GM21381 (cell line): ENCODE measurements at regions not wholly inside any gene's neighbourhood (a gene's known extent, or its start where the extent isn't known, plus 50 kb on each side); places are given as distances from the start of the nearest gene placed in this dataset.

Experiments used
- ATAC-seq: cut with Tn5 transposase; IDR thresholded peaks from one replicate; pipeline ENCODE4 v1.9.1; 2021; ENCODE audit warnings: mild to moderate bottlenecking, moderate library complexity; ENCODE audit not compliant: unreplicated experiment

DNA sequence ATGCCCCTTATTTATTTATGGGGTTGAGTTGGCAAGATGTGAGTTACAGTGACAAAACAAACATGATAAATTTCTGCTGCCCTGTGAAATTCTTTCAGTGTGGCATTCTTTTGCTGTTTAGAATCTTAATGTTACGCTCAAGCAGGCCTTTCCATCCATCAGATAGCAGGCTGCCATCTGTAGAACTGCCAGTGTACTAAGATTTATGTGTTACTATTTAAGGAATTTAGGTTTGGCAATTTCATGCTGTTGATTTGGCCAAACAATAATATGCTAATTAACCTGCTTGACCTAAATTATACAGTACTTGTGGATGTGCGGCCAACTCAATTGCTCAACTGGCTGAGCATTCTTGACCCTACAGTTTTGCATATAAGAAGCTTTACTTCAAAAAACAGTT lies 477.7 kb upstream of the TPK1 start:
- ATAC-seq = no peak

DNA sequence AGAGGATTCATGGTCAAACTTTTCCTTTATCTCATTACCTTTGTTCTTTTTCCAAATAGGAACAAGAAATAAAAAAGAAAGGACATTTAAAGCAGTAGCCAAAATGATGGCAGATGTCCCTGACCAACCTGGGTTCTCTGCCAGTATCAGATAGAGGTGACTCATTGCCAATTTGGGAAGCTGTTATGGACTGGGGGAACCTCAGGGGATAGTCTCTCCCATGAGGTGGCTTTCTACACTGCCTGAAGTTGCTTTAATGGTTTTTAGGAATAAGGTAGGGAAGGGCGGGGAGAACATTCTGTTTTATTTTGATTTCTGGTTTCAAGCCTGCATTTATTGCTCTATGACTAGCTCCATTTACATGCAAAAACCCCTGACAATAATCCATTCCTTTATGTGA lies 457.9 kb upstream of the TPK1 start:
- ATAC-seq = no peak

GRCh38 chr7:145293228-145293701 lies 457.4 kb upstream of the TPK1 start:
- no peak for ATAC-seq

- ATAC-seq = no peak
Observed at GRCh38 chr7:145289384-145289783, 453.5 kb upstream of the TPK1 start.

DNA sequence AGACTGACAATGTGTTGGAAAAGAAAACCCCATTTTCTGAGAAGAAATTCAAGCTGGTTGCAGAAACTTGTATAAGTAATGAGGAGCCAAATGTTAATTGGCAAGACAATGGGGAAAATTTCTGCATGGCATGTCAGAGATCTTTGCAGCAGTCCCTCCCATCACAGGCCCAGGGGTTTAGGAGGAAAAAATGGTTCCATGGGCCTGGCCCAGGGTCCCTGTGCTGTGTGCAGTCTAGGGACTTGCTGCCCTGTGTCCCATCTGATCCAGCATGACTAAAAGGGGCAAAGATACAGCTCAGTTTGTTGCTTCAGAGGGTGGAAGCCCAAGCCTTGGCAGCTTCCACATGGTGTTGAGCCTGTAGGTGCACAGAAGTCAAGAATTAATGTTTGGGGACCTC lies 440.3 kb upstream of the TPK1 start:
- ATAC-seq = no peak

- ATAC-seq = no peak
Observed at GRCh38 chr7:145269418-145270161, 433.7 kb upstream of the TPK1 start.

GRCh38 chr7:145265180-145265579 lies 429.3 kb upstream of the TPK1 start:
- ATAC-seq = no peak

DNA sequence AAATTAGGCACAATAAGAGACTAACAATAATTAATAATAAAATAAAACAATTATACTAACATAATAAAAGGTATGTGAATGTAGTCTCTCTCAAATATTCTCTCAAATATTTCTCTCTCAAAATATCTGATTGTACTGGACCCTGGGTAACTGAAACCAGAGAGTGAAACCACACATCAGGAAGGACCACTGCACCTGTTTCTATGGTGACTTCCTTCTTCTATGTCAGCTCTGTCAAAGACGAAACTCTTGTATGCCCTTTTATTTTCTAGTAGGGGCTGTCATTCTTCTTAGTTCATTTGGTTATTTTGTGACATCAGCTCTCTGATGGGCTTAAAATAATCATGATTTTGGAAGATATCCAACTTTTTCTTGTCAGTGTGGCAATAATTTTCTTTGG lies 428.0 kb upstream of the TPK1 start:
- no peak for ATAC-seq

GRCh38 chr7:145252031-145252430 lies 416.2 kb upstream of the TPK1 start:
- no peak for ATAC-seq

DNA sequence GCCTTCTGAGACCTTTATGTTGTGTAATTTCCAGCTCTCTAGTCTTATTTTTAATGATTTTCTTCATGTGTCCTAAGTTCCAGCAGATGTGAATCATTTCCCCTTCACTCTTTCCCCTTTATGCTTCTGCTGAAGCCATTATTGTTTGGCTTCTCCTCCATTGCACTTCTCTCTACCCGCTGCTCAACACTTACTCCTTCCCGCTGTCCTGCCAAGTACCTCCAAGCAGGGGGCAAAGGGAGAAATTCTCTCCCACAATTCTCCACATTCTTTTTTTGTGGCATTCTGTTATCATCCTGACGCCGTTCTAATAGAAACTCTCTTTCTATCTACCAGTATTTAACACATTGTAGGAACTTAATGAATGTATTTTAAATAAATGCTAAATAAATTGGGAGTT lies 388.9 kb upstream of the TPK1 start:
- ATAC-seq = no peak

GRCh38 chr7:145219461-145219860 lies 383.6 kb upstream of the TPK1 start:
- no peak for ATAC-seq

DNA sequence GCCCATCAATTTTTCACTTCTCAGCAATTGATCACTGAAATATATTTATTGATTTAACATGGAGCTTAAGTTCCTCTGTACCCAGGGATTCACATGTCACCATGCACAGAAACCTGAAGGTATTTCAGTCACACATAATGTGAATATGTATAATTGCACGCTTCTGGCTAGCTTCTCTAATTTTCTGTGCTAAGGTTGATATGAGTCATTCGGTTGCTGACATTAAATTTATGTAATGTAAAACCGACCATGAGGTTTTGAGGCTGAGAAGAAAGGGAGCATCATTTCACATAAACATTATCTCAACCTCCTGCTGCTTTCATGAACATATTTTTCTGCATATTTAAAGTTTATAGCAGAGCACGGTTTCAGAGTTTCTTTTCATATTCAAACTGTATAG lies 381.0 kb upstream of the TPK1 start:
- ATAC-seq = no peak

GRCh38 chr7:145212050-145212449 lies 376.2 kb upstream of the TPK1 start:
- ATAC-seq = no peak

DNA sequence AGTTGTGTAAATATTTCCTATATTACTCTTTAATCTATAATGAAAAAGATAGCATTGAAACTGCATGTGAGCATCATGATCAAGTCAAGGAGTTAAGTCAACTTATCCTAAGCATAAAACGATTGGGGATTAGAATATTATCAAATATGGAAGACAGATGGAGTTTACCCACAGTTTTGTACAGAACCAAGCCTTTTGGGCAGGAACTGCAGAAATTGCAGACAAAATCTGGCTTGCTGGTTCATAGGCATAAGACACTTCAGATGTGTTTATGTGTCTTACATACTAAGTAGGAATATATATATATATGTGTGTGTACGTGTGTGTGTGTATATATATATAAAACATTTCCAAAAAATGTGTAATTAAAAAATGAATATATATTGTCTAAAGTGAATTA lies 375.4 kb upstream of the TPK1 start:
- no peak for ATAC-seq

- ATAC-seq = no peak
Observed at GRCh38 chr7:145193951-145194350, 358.1 kb upstream of the TPK1 start.

DNA sequence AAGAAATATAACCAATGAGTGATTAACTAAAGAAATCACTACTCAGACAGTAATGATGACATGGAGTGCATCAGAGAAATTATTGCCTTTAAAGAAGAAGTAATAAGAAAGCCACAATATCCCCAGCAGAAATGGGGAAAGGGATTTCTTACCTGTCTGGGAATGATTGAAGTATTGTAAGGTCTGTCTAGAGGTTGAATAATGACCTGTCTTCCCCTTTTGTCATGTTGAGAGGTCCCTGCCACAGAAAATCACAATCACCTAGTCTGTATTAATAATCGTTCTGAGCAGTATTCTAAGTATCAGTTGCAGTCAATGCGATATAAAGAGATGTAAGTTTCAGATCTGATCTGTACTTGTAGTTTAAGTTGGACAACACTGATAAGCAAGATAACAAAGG lies 349.1 kb upstream of the TPK1 start:
- no peak for ATAC-seq

DNA sequence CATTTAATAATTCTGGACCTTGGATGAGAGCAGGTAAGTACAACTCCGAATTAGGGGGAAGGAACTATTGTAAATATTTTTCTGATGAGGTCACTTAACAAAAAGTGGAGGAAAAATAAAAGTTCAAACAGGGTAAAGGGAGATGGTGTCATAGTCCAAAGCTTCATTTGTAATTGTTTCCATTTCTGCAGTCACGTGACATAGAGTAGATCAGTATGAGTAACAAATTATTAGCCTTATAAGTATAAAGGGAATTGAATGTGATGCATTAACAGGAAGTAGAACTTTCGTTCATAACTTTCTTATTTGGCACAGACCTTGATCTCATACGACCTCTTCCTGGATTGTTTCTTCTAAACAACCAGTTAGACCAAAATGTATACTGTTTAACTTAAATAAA lies 347.2 kb upstream of the TPK1 start:
- no peak for ATAC-seq

DNA sequence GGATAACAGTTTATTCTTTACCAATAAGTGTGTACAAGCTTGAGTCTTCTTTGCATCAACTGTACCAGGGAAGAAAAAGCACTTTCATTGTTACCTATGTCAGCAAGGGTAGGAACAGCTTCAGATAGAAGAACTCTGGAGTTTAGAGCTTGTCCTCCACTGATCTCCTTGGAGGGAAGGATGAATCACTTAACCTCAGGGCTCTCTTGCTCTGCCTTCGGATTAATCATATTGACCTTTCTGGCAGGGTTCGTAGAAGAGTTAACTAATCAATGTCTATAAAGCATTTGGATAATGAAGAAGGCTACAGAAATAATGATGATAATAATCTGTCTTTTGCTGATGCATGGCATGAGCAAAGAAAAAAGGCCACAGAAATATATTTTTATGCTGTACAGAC lies 339.5 kb upstream of the TPK1 start:
- no peak for ATAC-seq

- no peak for ATAC-seq
Observed at GRCh38 chr7:145169908-145170307, 334.1 kb upstream of the TPK1 start.

GRCh38 chr7:145168879-145169278 lies 333.0 kb upstream of the TPK1 start:
- ATAC-seq = no peak

GRCh38 chr7:145168427-145168826 lies 332.6 kb upstream of the TPK1 start:
- ATAC-seq = no peak

- ATAC-seq = no peak
Observed at GRCh38 chr7:145156834-145157233, 321.0 kb upstream of the TPK1 start.

GRCh38 chr7:145152589-145152988 lies 316.7 kb upstream of the TPK1 start:
- ATAC-seq = no peak
